ENCODE measurements at regions not wholly inside any gene's neighbourhood (a gene's known extent, or its start where the extent isn't known, plus 50 kb on each side); places are given as distances from the start of the nearest gene placed in this dataset.
A peak's percentile ranks its signal among the peaks of the same experiment; 100 is the strongest.

DNA sequence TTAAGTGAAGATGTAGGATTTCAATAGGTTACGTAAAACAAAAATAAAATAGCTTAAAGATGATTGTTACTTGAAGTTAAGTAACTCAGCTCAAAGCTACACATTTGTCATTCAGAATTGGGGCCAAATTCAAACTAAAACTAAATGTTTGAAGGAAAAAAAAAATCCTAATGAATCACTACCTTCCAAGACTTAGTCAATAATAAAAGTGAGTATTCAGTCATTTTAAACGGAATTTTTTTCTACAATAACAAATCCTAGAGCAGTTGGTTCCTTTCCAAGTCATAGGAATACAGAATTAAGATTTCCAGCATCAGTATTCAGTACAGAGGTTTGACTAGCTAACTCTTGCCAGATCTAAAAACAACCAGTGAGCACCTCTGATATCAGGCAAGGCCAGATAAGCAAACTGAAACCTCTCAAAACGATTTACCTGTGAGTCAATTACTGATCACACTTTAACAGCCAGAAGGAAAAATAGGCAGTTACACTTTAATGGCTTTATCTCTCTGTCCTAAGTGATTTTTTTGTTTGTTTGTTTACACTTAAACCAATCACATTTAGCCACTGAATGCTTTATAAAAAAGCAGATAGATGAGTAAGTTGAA lies 669.8 kb upstream of the ANKRD30A start:
- 52 to 60% (median 57%) methylated on average over 3 of the region's 3 CpGs for WGBS, 4 donors
- no peak for TF ChIP-seq POLR2A (IDR thresholded peaks at IDR 0.05)
- TF ChIP-seq, protein P1, sequence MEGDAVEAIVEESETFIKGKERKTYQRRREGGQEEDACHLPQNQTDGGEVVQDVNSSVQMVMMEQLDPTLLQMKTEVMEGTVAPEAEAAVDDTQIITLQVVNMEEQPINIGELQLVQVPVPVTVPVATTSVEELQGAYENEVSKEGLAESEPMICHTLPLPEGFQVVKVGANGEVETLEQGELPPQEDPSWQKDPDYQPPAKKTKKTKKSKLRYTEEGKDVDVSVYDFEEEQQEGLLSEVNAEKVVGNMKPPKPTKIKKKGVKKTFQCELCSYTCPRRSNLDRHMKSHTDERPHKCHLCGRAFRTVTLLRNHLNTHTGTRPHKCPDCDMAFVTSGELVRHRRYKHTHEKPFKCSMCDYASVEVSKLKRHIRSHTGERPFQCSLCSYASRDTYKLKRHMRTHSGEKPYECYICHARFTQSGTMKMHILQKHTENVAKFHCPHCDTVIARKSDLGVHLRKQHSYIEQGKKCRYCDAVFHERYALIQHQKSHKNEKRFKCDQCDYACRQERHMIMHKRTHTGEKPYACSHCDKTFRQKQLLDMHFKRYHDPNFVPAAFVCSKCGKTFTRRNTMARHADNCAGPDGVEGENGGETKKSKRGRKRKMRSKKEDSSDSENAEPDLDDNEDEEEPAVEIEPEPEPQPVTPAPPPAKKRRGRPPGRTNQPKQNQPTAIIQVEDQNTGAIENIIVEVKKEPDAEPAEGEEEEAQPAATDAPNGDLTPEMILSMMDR (IDR thresholded peaks at IDR 0.05) = no peak

DNA sequence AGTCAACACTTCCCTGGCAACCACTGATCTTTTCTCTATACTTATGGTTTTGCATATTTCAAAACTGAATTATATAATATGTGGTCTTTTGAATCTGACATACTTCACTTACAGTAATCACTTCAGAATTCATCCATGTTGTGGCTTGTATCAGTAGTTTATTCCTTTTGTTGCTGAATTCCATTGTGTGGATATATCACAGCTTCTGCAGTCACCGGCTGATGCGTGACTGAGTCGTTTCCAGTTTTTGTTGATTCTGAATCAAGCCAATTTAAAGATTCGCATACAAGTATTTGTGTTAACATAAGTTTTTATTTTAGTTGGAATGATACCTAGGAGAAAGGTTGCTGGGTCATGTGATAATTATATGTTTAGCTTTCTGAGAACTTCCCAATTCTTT lies 672.5 kb upstream of the ANKRD30A start:
- intact Hi-C loops (cut with DNase I) = no loop called here
- Histone ChIP-seq H3K27me3 (no peaks in the 10 kb centered on the region), H3K36me3 (no peaks in the 10 kb centered on the region), H3K4me1 (peaks cover 0 to 14% (median 5%) of the 10 kb centered on the region in 12 donors), H3K9me3 (peaks cover 0 to 4% (median 0%) of the 10 kb centered on the region in 12 donors), H3K4me3 (no peak overlapping the region), H3K27ac (no peak overlapping the region)
- 73 to 87% (median 84%) methylated on average over 4 of the region's 4 CpGs for WGBS, 4 donors
- no peak for DNase-seq
- TF ChIP-seq, protein P1 (IDR thresholded peaks at IDR 0.05) = no peak
- no peak for TF ChIP-seq POLR2A (IDR thresholded peaks at IDR 0.05)
- ATAC-seq = no peak

More for the DNA sequence above, 669.8 kb upstream of the ANKRD30A start:
- H3K4me3 ChIP-seq = no peak overlapping the region
- H3K27me3 ChIP-seq = no peaks in the 10 kb centered on the region
- intact Hi-C loops (cut with DNase I) = no loop called here
- H3K27ac ChIP-seq = no peak overlapping the region
- ATAC-seq (no peak), DNase-seq (no peak)
- peaks cover 0 to 16% (median 0%) of the 10 kb centered on the region in 12 donors for H3K9me3 ChIP-seq
- H3K36me3 ChIP-seq = no peaks in the 10 kb centered on the region
- H3K4me1 ChIP-seq = peaks cover 0 to 4% (median 0%) of the 10 kb centered on the region in 12 donors

DNA sequence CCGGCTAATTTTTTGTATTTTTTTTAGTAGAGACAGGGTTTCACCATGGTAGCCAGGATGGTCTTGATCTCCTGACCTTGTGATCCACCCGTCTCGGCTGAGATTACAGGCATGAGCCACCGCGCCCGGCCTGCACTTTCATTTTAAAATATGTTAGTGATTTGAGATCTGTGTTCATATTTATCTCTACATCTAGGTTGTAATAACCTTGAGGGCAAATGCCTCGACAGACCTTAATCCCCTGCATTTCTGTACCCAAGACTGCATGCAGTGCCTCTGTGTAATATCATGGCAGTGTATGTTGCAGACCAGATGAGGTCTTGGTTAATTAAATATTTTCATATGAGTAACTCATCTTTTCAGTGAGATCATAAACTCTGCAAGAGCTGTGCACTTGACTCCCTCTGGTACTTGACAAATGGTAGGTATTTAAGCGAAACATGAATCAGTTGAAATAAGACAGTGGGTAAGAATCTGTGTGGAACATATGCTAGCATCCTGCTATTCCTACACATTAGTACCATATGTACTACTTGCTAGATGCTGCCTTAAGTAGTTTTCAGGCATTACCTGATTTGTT lies 673.9 kb upstream of the ANKRD30A start:
- intact Hi-C loops (cut with DNase I) = no loop called here

DNA sequence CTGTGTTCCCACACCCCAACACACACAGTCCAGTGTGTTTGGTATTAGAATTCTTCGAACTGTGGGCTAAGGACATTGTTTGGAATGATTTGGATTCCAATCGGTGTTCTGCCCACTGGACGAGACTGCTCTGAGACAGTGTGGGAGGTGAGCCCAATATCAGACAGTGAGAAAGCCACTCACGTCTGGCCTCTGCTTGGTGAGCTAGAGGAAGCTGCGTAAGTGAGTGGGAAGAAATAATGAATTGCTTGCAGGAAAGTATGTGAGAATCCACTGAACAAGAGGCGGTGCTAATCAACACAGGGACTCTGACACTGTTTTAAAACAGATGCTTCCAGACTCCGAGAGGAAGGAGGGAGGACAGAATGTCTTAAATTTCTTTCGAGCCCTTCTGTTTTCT lies 675.0 kb upstream of the ANKRD30A start:
- 25 to 39% (median 33%) methylated on average over 8 of the region's 8 CpGs for WGBS, 4 donors
- no peaks in the 10 kb centered on the region for H3K36me3 ChIP-seq
- peak; percentile 79 to 94 (median 90) for ATAC-seq
- H3K4me1 ChIP-seq = peaks cover 0 to 20% (median 9%) of the 10 kb centered on the region in 12 donors
- peak in 4 of 5 donors; percentile 37 to 78 (median 42) for DNase-seq
- H3K27me3 ChIP-seq = no peaks in the 10 kb centered on the region
- intact Hi-C loops (cut with DNase I) = no loop called here
- TF ChIP-seq POLR2A (IDR thresholded peaks at IDR 0.05) = no peak
- TF ChIP-seq, protein P1 (IDR thresholded peaks at IDR 0.05) = no peak
- peak overlapping the region in 11 of 12 donors; percentile 18 to 71 (median 61) for H3K27ac ChIP-seq
- peak overlapping the region in 5 of 12 donors; percentile 4 to 30 (median 13) for H3K4me3 ChIP-seq
- no peaks in the 10 kb centered on the region for H3K9me3 ChIP-seq

More for the DNA sequence above, 673.9 kb upstream of the ANKRD30A start:
- TF ChIP-seq, protein P1 (IDR thresholded peaks at IDR 0.05) = no peak
- no peak for TF ChIP-seq POLR2A (IDR thresholded peaks at IDR 0.05)
- ATAC-seq (no peak), DNase-seq (no peak)
- Histone ChIP-seq H3K27me3 (no peaks in the 10 kb centered on the region), H3K4me3 (no peak overlapping the region), H3K27ac (no peak overlapping the region), H3K36me3 (no peaks in the 10 kb centered on the region), H3K9me3 (no peaks in the 10 kb centered on the region), H3K4me1 (peaks cover 0 to 19% (median 6%) of the 10 kb centered on the region in 12 donors)
- 94 to 98% (median 96%) methylated on average over 8 of the region's 8 CpGs for WGBS, 4 donors
